ENCODE measurements at regions not wholly inside any gene's neighbourhood (a gene's known extent, or its start where the extent isn't known, plus 50 kb on each side); places are given as distances from the start of the nearest gene placed in this dataset.
A peak's percentile ranks its signal among the peaks of the same experiment; 100 is the strongest.

- Mint-ChIP-seq H3K4me1 (no peaks in the 10 kb centered on the region), H3K36me3 (ENCODE audit: low read depth) (no peaks in the 10 kb centered on the region), H3K9me3 (no peaks in the 10 kb centered on the region), H3K4me3 (no peak overlapping the region), H3K27ac (no peak overlapping the region), H3K27me3 (no peaks in the 10 kb centered on the region)
- ATAC-seq (replicated peaks) = no peak
These were observed 200.0 kb downstream of the RHOU start for GRCh38 chr1:228935198-228935663.

DNA sequence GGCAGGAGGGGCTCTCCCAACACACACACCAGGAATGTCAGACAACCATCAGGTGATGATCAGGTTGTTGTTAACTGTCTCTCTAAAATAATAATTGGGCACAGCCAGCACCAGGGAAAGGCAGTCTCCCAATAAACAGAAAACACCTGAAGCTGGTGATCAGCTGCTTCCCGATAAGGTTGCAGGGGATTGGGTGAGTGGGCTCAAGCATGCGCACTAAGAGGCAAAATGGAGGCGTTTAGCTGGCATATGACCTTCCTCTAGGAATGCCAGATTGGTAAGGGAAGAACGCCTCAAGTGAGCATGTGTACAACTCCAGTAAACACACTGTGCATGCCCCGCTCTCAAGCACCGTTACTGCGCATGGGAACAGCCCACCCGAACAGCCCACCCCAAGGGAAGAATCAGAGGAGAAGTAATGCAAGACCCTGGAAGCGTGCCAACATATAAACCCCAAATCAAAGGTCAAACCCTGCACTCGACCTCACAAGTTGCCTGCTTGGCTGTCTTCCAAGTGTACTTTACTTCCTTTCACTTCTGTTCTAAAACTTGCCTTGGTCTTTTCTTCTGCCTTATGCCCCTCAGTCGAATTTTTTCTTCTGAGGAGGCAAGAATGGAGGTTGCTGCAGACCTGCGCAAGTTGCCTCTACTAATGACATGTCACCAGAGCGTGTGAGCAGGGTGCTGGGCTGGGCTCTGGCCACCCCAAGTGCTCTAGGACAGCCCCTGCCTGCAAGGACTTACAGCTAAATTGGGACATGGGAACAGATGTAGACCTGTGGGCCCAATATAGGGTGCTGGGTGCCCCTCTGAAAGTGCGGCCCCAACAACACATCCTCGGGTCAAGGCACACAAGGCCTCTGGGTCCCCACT is 200.8 kb downstream of the RHOU start:
- no peak overlapping the region for H3K4me3 Mint-ChIP-seq

GRCh38 chr1:228936881-228937280 is 201.6 kb downstream of the RHOU start:
- Mint-ChIP-seq H3K9me3 (no peaks in the 10 kb centered on the region), H3K27me3 (no peaks in the 10 kb centered on the region), H3K4me1 (no peaks in the 10 kb centered on the region), H3K36me3 (ENCODE audit: low read depth) (no peaks in the 10 kb centered on the region), H3K4me3 (no peak overlapping the region), H3K27ac (no peak overlapping the region)
- ATAC-seq (replicated peaks) = no peak

More for the DNA sequence above, 200.8 kb downstream of the RHOU start:
- no peak for ATAC-seq (replicated peaks)
- no peaks in the 10 kb centered on the region for H3K4me1 Mint-ChIP-seq
- H3K27ac Mint-ChIP-seq = no peak overlapping the region
- no peaks in the 10 kb centered on the region for H3K27me3 Mint-ChIP-seq
- H3K36me3 Mint-ChIP-seq (ENCODE audit: low read depth) = no peaks in the 10 kb centered on the region
- H3K9me3 Mint-ChIP-seq = no peaks in the 10 kb centered on the region

GRCh38 chr1:228937351-228937750 is 202.1 kb downstream of the RHOU start:
- Mint-ChIP-seq H3K9me3 (no peaks in the 10 kb centered on the region), H3K36me3 (ENCODE audit: low read depth) (no peaks in the 10 kb centered on the region), H3K4me3 (no peak overlapping the region), H3K27me3 (no peaks in the 10 kb centered on the region), H3K27ac (no peak overlapping the region), H3K4me1 (no peaks in the 10 kb centered on the region)
- ATAC-seq (replicated peaks) = no peak

GRCh38 chr1:228937851-228938536 is 202.7 kb downstream of the RHOU start:
- no peaks in the 10 kb centered on the region for H3K4me1 Mint-ChIP-seq
- ATAC-seq (replicated peaks) = no peak
- no peaks in the 10 kb centered on the region for H3K36me3 Mint-ChIP-seq (ENCODE audit: low read depth)
- no peaks in the 10 kb centered on the region for H3K9me3 Mint-ChIP-seq
- no peak overlapping the region for H3K4me3 Mint-ChIP-seq
- no peaks in the 10 kb centered on the region for H3K27me3 Mint-ChIP-seq
- H3K27ac Mint-ChIP-seq = no peak overlapping the region

GRCh38 chr1:228938537-228938901 is 203.2 kb downstream of the RHOU start:
- H3K9me3 Mint-ChIP-seq = no peaks in the 10 kb centered on the region
- no peak overlapping the region for H3K27ac Mint-ChIP-seq
- no peaks in the 10 kb centered on the region for H3K36me3 Mint-ChIP-seq (ENCODE audit: low read depth)
- no peak for ATAC-seq (replicated peaks)
- no peaks in the 10 kb centered on the region for H3K4me1 Mint-ChIP-seq
- no peak overlapping the region for H3K4me3 Mint-ChIP-seq
- no peaks in the 10 kb centered on the region for H3K27me3 Mint-ChIP-seq

DNA sequence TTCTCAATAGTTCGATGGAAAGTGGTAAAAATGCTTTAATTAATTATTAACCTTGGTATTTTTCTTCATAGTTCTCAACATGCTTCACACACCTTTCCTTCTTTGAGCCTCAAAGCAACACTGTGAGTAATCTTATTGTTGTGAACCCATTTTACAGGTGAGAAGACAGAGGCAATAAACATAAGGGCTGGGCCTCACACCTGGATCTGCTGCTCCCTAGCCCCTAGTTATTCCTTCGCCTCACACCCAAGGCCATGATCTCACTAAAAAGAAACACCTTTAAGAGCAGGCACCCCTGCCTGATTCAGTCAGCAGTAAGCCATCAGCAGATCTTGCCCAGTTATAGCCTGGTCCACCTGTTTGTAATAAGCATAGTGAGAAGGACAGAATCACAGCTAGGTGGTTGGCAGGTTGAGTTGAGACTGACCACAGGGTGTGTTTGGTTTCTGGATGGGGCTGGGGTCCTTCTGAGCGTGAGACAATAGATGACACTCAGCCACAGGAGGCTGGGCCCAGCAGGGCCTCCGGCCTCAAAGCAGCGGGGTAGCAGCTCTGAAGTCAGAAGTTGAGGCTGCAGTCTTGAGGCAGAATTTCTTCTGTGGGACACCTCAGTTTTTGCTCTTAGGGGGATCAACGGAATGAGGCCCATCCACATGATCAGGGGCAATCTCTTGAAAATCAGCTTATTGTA is 203.9 kb downstream of the RHOU start:
- H3K9me3 Mint-ChIP-seq = no peaks in the 10 kb centered on the region
- ATAC-seq (replicated peaks) = no peak

GRCh38 chr1:228939881-228940392 is 204.7 kb downstream of the RHOU start:
- H3K27ac Mint-ChIP-seq = no peak overlapping the region
- ATAC-seq (replicated peaks) = no peak
- H3K27me3 Mint-ChIP-seq = no peaks in the 10 kb centered on the region
- H3K4me3 Mint-ChIP-seq = no peak overlapping the region
- H3K36me3 Mint-ChIP-seq (ENCODE audit: low read depth) = no peaks in the 10 kb centered on the region
- no peaks in the 10 kb centered on the region for H3K9me3 Mint-ChIP-seq
- no peaks in the 10 kb centered on the region for H3K4me1 Mint-ChIP-seq

More for the DNA sequence above, 203.9 kb downstream of the RHOU start:
- Mint-ChIP-seq H3K4me3 (no peak overlapping the region), H3K27me3 (no peaks in the 10 kb centered on the region), H3K36me3 (ENCODE audit: low read depth) (no peaks in the 10 kb centered on the region), H3K4me1 (no peaks in the 10 kb centered on the region), H3K27ac (no peak overlapping the region)

DNA sequence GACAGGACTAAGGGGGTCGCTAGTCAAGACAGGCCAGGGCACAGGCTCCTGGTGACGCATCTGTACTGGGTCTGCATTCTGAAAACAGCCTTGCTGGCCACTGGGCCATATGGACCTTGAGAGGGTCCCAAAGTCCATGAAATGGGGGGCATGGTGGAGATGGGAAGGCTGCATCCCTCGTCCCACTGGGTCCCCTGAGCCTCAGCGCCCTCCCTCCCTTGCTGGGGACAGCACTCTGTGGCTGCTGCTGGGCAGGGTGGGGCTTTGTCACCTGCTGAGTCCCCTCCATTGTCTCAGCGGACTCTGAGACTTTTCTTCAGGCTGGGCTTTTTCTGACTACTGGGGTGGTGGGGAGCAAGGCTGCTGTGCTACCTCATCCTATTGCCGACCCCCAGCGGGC is 205.2 kb downstream of the RHOU start:
- Mint-ChIP-seq H3K27ac (no peak overlapping the region), H3K9me3 (no peaks in the 10 kb centered on the region), H3K27me3 (no peaks in the 10 kb centered on the region), H3K4me1 (no peaks in the 10 kb centered on the region), H3K36me3 (ENCODE audit: low read depth) (no peaks in the 10 kb centered on the region), H3K4me3 (no peak overlapping the region)
- no peak for ATAC-seq (replicated peaks)

DNA sequence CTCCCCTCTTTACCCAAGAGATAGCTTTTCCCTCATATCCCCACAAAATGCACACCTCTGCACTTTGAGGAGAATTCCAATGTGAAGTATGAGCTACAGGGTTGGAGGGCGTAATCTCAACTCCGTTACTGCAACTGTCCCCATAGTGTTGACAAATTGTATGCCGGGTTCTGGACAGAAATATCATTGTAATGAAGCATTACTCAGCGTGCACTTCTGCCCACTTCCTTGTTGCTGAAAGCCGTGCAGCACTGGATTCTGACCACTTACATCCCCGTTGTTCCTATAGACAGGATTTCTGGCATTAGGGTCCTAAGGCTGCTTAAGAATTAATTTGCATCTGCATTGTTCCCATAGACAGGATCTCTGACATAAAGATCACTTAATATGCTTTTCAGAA is 205.6 kb downstream of the RHOU start:
- ATAC-seq (replicated peaks) = no peak
- H3K27me3 Mint-ChIP-seq = no peaks in the 10 kb centered on the region
- H3K27ac Mint-ChIP-seq = no peak overlapping the region
- H3K4me3 Mint-ChIP-seq = no peak overlapping the region
- H3K9me3 Mint-ChIP-seq = no peaks in the 10 kb centered on the region
- no peaks in the 10 kb centered on the region for H3K36me3 Mint-ChIP-seq (ENCODE audit: low read depth)
- H3K4me1 Mint-ChIP-seq = no peaks in the 10 kb centered on the region

DNA sequence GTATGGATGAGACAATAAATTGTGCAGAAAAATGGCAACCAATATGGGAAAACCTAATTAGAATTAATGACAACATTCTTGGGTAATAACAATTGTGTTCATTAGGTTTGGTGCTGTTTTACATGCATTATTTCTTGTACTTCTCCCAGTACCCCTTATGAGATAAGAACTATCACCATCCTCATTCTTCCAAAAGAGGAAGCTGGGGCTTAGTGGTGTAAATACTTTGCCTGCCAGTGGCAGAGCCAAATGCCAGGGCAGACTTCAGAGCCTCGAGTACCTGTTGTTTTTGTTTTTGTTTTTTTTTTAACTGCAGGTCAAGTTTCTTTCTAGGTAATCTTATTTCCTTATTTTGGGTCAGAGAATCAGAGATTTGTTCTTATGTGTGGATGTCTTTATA is 206.4 kb downstream of the RHOU start:
- no peaks in the 10 kb centered on the region for H3K36me3 Mint-ChIP-seq (ENCODE audit: low read depth)

DNA sequence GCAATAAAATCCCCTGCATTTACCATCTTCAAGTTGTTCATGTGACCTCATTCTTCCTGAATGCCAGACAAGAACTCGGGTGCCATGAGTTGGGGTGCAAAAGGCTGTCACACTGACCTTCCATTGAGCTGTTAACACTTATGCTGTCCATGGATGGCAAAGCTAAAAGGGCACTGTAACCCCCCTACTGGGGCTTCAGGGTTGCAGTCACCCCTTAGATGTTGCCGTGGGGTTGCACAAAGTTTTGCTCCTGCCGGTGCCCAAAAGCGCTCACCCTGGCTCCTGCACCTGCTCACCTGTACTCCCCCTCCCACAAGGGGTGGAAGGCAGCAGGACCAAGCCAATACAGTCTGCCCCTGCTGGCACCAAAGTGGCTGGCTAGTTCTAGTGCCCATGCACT is 208.2 kb downstream of the RHOU start:
- no peaks in the 10 kb centered on the region for H3K4me1 Mint-ChIP-seq
- H3K4me3 Mint-ChIP-seq = no peak overlapping the region
- H3K27me3 Mint-ChIP-seq = no peaks in the 10 kb centered on the region
- no peaks in the 10 kb centered on the region for H3K36me3 Mint-ChIP-seq (ENCODE audit: low read depth)
- no peaks in the 10 kb centered on the region for H3K9me3 Mint-ChIP-seq
- no peak for ATAC-seq (replicated peaks)
- no peak overlapping the region for H3K27ac Mint-ChIP-seq

More for the DNA sequence above, 206.4 kb downstream of the RHOU start:
- ATAC-seq (replicated peaks) = no peak
- Mint-ChIP-seq H3K4me3 (no peak overlapping the region), H3K9me3 (no peaks in the 10 kb centered on the region), H3K27ac (no peak overlapping the region), H3K4me1 (no peaks in the 10 kb centered on the region), H3K27me3 (no peaks in the 10 kb centered on the region)

- ATAC-seq (replicated peaks) = no peak
- Mint-ChIP-seq H3K27ac (no peak overlapping the region), H3K4me1 (no peaks in the 10 kb centered on the region), H3K4me3 (no peak overlapping the region), H3K9me3 (no peaks in the 10 kb centered on the region), H3K27me3 (no peaks in the 10 kb centered on the region), H3K36me3 (ENCODE audit: low read depth) (no peaks in the 10 kb centered on the region)
These were observed 209.0 kb downstream of the RHOU start for GRCh38 chr1:228944296-228944695.

DNA sequence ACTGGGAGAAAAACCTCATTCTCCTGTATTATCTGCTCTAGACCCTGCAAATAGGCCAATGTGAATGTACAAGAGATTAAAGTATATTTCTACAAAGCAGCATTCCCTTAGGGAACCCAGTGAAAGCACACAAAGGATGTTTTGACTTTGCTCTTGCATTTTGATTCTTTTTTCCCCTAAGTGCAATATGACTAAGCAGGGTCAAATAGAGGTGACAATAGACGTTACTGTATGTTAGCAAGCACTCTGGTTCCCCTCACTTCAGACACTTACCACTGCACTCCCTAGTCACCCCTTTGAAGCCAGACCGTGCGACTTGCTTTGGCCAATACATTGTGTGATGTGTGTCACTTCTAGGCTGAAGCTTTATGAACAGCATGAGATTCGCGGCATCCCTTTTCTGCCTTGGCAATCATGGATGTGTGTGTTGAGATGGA is 209.7 kb downstream of the RHOU start:
- ATAC-seq (replicated peaks) = peak; percentile 24
- H3K36me3 Mint-ChIP-seq (ENCODE audit: low read depth) = no peaks in the 10 kb centered on the region
- no peaks in the 10 kb centered on the region for H3K27me3 Mint-ChIP-seq
- no peaks in the 10 kb centered on the region for H3K9me3 Mint-ChIP-seq
- H3K4me3 Mint-ChIP-seq = no peak overlapping the region
- no peak overlapping the region for H3K27ac Mint-ChIP-seq
- no peaks in the 10 kb centered on the region for H3K4me1 Mint-ChIP-seq

Data from activated T-helper 17 cell treated with anti-CD3 and anti-CD28 coated beads, Interleukin-2, amount 50 U/mL, for 72 hours (primary cell).